ENCODE measurements at regions not wholly inside any gene's neighbourhood (a gene's known extent, or its start where the extent isn't known, plus 50 kb on each side); places are given as distances from the start of the nearest gene placed in this dataset.
A peak's percentile ranks its signal among the peaks of the same experiment; 100 is the strongest.

GRCh38 chr4:30314001-30314400 is 406.2 kb upstream of the PCDH7 start:
- DNase-seq (ENCODE audit: low spot score) = no peak

- no peak for DNase-seq (ENCODE audit: low spot score)
These were observed 389.1 kb upstream of the PCDH7 start for GRCh38 chr4:30330894-30331652.

GRCh38 chr4:30341731-30342130 is 378.4 kb upstream of the PCDH7 start:
- DNase-seq (ENCODE audit: low spot score) = no peak

GRCh38 chr4:30350288-30350687 is 369.9 kb upstream of the PCDH7 start:
- no peak for DNase-seq (ENCODE audit: low spot score)

- DNase-seq (ENCODE audit: low spot score) = no peak
These were observed 365.6 kb upstream of the PCDH7 start for GRCh38 chr4:30354605-30355004.

- no peak for DNase-seq (ENCODE audit: low spot score)
These were observed 357.7 kb upstream of the PCDH7 start for GRCh38 chr4:30362436-30362835.

GRCh38 chr4:30370105-30370504 is 350.1 kb upstream of the PCDH7 start:
- no peak for DNase-seq (ENCODE audit: low spot score)

- peak; percentile 66 for DNase-seq (ENCODE audit: low spot score)
These were observed 339.7 kb upstream of the PCDH7 start for GRCh38 chr4:30380404-30380998.

- DNase-seq (ENCODE audit: low spot score) = no peak
These were observed 334.5 kb upstream of the PCDH7 start for GRCh38 chr4:30385650-30386049.

GRCh38 chr4:30386266-30386895 is 333.8 kb upstream of the PCDH7 start:
- peak; percentile 76 for DNase-seq (ENCODE audit: low spot score)

- DNase-seq (ENCODE audit: low spot score) = no peak
These were observed 324.3 kb upstream of the PCDH7 start for GRCh38 chr4:30395902-30396301.

GRCh38 chr4:30396772-30397475 is 323.2 kb upstream of the PCDH7 start:
- no peak for DNase-seq (ENCODE audit: low spot score)

- no peak for DNase-seq (ENCODE audit: low spot score)
These were observed 320.7 kb upstream of the PCDH7 start for GRCh38 chr4:30399476-30399875.

- no peak for DNase-seq (ENCODE audit: low spot score)
These were observed 317.9 kb upstream of the PCDH7 start for GRCh38 chr4:30402276-30402675.

GRCh38 chr4:30413915-30414314 is 306.3 kb upstream of the PCDH7 start:
- DNase-seq (ENCODE audit: low spot score) = no peak

GRCh38 chr4:30416547-30416946 is 303.6 kb upstream of the PCDH7 start:
- DNase-seq (ENCODE audit: low spot score) = no peak

GRCh38 chr4:30427932-30428331 is 292.2 kb upstream of the PCDH7 start:
- DNase-seq (ENCODE audit: low spot score) = no peak

- peak; percentile 89 for DNase-seq (ENCODE audit: low spot score)
These were observed 290.1 kb upstream of the PCDH7 start for GRCh38 chr4:30429813-30430761.

- no peak for DNase-seq (ENCODE audit: low spot score)
These were observed 285.5 kb upstream of the PCDH7 start for GRCh38 chr4:30434656-30435055.

GRCh38 chr4:30436394-30436793 is 283.8 kb upstream of the PCDH7 start:
- DNase-seq (ENCODE audit: low spot score) = no peak

- no peak for DNase-seq (ENCODE audit: low spot score)
These were observed 282.9 kb upstream of the PCDH7 start for GRCh38 chr4:30437316-30437715.

- no peak for DNase-seq (ENCODE audit: low spot score)
These were observed 276.9 kb upstream of the PCDH7 start for GRCh38 chr4:30443289-30443688.
